ENCODE measurements at regions not wholly inside any gene's neighbourhood (a gene's known extent, or its start where the extent isn't known, plus 50 kb on each side); places are given as distances from the start of the nearest gene placed in this dataset.

- DNase-seq (ENCODE audit: low spot score) (peak; percentile 52), ATAC-seq (peak; percentile 52), FAIRE-seq (no peak)
- in situ Hi-C loops (cut with HindIII; ENCODE audit: extremely low pct_ligation_motif_present, low pct_unique_long_range_greater_than_20kb) (no loop called here), intact Hi-C loops (cut with micrococcal nuclease; ENCODE audit: unreplicated experiment) (loop anchor here (1.0 kb wide), 1 partner anchor 217 kb away; no protein-coding TSS in a partner anchor)
- 8% methylated on average over 4 of the region's 4 CpGs for WGBS (ENCODE audit: low lambda C conversion rate)
- no peak overlapping the region for H3K9ac ChIP-seq (ENCODE audit: insufficient read depth, low read depth, low read length)
- ChIA-PET CTCF (ENCODE audit: low intra/inter-chr PET ratio, low total read pairs) (no interaction called here), POLR2A (no interaction called here)
- peaks cover 62% of the 10 kb centered on the region for H3K4me1 ChIP-seq (ENCODE audit: insufficient read depth, low read length)
- no peaks in the 10 kb centered on the region for H3K36me3 ChIP-seq (replicated peaks in 1 of 2; ENCODE audit: control insufficient read depth in 1 of 2, insufficient read depth in 2 of 2, low read length in 2 of 2)
- no peaks in the 10 kb centered on the region; a peak in 1 of 5 replicates for H3K27me3 ChIP-seq (ENCODE audit: control insufficient read depth in 1 of 2, insufficient read depth in 2 of 2, low read length in 2 of 2)
- H2AFZ ChIP-seq (ENCODE audit: low read length): no peak overlapping the region
- no TSS peak for BruUV-seq (replicated peaks)
- no peak overlapping the region for H3K27ac ChIP-seq (ENCODE audit: extremely low read length, insufficient read depth, low read length)
- H3K4me2 ChIP-seq (ENCODE audit: low read depth, low read length): peak overlapping the region; percentile 26; the same call in 1 of the 2 replicates
- no peaks in the 10 kb centered on the region for H4K20me1 ChIP-seq (ENCODE audit: insufficient read depth, low read length)
- TF ChIP-seq AGO2 (optimal IDR thresholded peaks at IDR 0.05; ENCODE audit: low read depth, low read length) (no peak), FOSL2 (CRISPR knock-in tag; IDR thresholded peaks at IDR 0.05) (peak; percentile 38), NCOA5 (CRISPR knock-in tag; IDR thresholded peaks at IDR 0.05) (no peak), ARID5B (CRISPR knock-in tag; IDR thresholded peaks at IDR 0.05) (0 out of 2 replicates have a peak, but pooled peaks have one; percentile 9), EP300 (IDR thresholded peaks at IDR 0.05; ENCODE audit: low read depth in 2 of 2, low read length in 2 of 2) (peak in 1 of 2 experiments; percentile 18; a peak in 1 of 4 replicates), EP300 (CRISPR knock-in tag; IDR thresholded peaks at IDR 0.05; ENCODE audit: borderline replicate concordance) (no peak), ATF7 (IDR thresholded peaks at IDR 0.05) (peak; percentile 89), ATF7 (CRISPR knock-in tag; IDR thresholded peaks at IDR 0.05) (no peak), ZBTB21 (CRISPR knock-in tag; IDR thresholded peaks at IDR 0.05) (peak; percentile 57; the same call in 1 of the 2 replicates)
- TF ChIP-seq, protein P1, sequence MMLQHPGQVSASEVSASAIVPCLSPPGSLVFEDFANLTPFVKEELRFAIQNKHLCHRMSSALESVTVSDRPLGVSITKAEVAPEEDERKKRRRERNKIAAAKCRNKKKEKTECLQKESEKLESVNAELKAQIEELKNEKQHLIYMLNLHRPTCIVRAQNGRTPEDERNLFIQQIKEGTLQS (CRISPR knock-in tag; IDR thresholded peaks at IDR 0.05): peak; percentile 17; the same call in 1 of the 2 replicates
- no peaks in the 10 kb centered on the region for H3K79me2 ChIP-seq (ENCODE audit: insufficient read depth, low read length)
- H3K4me3 ChIP-seq (replicated peaks in 1 of 3; ENCODE audit: insufficient read depth in 1 of 3, low read depth in 2 of 3, low read length in 3 of 3): no peak overlapping the region
- H3K9me3 ChIP-seq (ENCODE audit: low read length): no peaks in the 10 kb centered on the region
Observed at GRCh38 chr3:177606891-177607290, 409.6 kb upstream of the TBL1XR1 start.
